ENCODE measurements at regions not wholly inside any gene's neighbourhood (a gene's known extent, or its start where the extent isn't known, plus 50 kb on each side); places are given as distances from the start of the nearest gene placed in this dataset.

DNA sequence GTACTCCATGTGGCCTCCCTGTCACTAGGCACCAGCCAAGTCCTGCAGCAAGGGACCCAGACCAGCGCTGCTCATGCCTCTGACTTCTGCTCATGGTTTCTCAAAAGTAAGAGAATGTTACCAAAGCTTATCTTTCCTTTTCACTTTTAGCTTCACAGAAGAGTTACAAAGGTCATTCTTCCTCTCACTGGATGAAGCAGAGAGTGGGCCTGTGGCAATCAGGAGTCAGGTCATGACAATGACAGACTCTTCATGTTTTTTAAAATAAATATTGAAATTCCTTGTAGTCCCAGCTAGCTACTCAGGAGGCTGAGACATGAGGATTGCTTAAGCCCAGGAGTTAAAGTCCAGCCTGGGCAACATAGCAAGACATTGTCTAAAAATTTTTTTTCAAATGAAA is 126.1 kb downstream of the OSR1 start:
- no peak for DNase-seq

DNA sequence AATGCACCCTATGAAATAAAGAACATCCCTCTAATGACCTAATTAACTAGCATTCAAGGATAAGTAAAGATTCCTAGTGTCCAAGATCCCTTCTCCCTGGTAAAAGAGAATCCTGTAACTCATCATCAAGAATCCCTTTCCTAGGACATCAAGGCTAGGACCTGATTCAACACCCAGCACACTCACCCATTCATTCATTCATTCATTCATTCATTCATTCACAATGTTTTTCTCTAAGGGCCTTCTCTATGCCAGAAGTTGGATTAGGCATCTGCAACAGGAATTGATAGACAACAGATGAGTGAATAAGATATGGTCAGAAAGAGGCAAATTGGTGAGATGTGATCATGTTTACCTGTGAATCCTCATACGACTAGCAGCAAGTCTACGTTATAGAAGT is 126.8 kb downstream of the OSR1 start:
- DNase-seq: no peak

DNA sequence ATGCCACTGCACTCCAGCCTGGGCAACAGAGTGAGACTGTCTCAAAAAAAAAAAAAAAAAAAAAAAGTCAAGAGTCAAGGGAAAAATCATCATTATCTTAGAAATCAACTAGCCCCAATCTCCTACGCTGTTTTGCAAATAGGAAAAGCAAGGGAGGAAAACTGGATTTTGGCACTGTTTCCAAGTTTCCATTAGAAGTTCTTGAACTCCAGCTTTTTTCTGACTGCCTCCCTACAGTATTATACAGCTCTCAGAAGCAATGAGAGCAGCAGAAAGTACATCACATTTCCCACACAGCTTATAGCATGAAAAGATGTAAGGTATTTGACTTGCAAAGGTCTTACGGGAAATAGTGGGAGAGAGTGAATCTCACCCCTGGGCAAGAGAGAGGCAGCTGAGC is 127.8 kb downstream of the OSR1 start:
- no peak for DNase-seq

DNA sequence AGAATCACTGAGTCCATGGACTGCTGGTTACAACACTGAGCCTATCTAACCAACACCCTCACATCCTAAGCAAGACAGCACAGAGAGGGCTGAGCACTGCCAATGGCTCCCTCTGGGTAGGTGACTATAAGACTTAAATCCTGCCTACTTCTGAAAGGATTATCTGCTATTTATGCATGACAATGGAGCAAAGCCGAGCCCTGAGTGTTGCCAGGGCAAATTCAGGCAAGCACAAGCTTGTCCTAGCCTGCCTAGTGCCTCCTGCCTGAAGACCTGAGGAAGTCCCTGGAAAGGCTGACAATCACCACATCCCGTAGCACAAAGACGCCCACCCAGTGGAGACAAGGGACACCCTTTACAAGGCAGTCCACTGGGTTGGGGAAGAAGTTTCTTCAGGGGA is 129.7 kb downstream of the OSR1 start:
- DNase-seq: no peak

DNA sequence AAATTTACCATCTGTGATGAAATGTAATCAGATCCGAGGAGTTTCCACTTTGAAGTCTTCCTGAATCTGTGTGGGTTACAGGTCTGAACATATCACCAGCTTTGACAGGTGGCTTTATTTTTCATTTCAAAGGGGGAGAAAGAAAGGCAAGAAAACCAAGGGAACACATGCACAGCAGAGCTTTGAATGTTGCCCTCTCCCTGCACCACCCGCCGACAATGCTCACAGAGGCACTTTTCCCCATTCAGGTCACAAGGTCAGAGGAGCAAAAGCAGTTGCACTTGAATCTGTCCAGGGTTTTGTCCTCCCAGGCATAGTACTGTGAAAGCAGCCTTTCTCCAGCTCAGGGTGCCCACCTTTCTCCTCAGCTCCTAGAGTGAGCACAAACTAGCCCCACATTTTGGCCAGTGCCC is 130.2 kb downstream of the OSR1 start:
- DNase-seq: no peak

DNA sequence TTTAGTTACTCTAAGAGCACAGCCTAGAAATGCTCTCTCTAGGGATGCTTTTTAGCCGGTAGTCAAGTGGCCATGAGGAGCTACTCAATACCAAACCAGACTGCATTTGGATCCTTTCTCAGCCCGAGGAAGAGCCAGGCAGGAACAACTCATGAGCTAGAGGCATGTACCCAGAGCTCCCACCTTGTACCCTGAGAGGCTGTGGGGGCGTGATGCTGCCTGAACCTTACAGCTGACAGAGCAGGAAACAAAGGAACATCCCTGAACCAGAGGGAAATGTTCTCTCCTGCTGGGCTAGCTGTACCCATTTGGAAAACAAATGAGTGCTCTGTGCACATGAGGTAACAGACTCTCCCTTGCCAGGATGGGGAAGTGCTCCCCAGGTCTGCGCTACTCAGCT is 131.6 kb downstream of the OSR1 start:
- DNase-seq: no peak

DNA sequence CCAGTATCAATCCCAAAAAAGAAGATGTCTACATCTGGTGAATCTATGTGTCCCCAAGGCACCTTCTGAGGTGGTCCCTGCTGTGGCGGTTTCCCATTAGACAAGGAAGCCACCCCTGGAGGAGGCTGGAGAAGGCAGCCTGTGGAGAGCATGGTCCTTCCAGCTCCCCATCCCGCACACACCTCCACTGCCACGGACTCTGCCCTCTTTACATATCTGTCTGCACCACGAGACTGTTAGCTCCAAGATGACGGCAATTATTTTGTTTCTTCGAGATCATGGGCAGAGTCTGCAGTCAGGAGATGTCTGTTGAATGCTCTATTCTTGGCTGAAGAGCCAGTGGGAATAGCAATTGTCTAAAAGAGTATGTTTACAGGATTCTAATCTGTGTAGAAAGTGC is 132.0 kb downstream of the OSR1 start:
- no peak for DNase-seq

DNA sequence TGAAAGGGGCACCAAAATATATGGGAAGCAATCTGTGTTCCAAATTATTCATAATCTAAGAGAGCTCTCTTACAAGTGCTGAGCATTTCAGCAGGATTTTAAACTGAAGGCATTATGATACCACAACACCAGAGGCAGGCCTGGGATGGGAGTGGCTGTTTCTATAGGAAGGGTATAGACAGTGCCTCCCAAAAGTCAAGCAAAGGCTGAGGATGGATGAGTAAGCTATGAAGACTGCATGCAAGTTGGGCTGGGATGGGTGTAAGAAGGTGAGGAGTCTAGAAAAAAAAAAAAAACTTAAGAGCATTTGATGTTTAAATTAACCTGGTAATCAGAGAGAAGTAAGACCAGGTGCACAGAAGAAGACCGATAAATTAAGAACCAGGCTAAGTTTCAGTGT is 132.5 kb downstream of the OSR1 start:
- DNase-seq: no peak

DNA sequence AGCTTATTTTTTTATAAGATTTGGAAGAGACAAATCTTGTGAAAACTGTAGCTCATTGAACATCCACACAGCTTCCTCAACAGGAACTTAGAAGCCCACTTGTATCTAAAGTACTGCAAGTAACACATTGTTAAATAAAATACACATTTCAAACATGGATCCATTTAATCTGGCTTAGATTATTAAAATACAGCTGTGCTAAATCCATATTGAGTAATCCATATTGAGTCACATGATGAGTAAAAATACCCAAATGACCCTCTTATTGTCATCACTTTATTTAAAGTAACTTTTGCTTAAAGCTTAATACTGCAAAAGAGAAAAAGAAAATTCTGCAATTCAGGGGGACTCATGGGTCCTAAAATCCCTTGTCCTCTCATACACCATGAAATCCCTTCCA is 133.3 kb downstream of the OSR1 start:
- DNase-seq: no peak

DNA sequence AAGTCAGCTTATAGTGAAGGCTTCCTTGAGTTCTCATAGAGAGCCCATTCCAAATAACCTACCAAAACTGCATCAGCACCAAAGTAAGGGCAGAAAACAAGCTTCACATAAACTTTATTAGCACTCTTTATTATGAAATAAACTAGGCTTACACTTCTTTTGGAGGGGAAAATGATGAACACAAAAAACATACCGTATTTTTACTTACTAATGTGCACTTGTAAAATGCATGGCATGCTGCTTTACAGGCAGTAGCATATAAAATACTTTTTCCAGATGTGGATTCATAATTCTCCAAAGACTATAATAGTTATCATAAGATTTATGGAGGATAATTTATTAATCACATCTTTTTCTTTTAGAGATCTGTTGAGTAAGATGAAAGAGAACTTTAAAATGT is 133.9 kb downstream of the OSR1 start:
- no peak for DNase-seq

DNA sequence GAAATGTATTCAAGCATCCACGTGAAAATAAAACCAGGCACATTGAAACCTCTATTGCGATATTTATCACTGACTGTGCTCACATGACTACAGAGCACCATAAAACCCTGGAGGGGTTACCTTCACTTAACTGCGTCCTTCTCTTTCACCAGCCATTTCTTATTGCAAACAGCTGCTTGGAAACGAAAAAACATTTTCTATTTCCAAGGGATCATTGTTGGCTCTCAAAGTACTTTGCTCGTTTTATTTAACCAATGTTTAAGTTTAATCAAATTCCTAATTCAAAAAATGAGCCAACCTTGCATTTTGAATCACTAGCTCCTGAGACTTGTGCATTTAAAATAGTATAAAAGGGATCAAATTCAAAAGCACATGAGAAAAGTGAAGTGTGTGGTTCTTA is 134.4 kb downstream of the OSR1 start:
- no peak for DNase-seq

DNA sequence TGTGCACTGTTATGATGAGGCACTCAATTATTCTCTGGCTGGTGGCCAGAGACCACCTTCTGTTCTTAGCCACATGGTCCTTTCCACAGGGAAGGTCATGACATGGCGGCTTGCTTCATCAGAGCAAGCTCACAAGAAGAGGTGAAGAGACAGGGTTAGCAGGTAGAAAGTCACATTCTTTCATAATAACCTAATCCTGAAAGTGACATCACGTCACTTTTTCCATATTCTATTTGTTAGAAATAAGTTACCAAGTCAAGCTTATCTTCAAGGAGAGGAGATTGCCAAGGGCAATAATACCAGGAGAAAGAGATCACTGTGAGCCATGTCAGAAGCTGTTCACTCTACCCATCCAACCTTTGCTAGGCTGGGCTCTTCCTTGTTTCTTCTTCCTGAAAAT is 139.4 kb downstream of the OSR1 start:
- DNase-seq: no peak

DNA sequence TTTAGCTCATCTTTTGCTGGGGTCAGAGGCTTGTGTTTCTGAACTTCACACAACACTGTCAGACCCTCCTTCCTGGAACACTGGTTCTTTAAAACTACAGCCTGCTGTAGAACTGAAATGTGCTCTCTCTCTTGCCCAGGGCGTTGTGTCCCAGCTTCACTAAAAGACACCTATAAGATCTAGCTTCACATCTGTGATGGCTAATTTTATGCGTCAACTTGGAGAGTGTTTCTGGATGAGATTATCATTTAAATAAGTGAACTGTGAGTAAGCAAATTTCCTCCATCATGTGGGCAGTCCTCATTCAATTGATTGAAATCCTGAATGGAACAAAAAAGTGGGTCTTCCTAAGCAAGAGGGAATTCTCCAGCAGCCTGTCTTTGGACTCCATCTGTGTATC is 140.3 kb downstream of the OSR1 start:
- DNase-seq: no peak

DNA sequence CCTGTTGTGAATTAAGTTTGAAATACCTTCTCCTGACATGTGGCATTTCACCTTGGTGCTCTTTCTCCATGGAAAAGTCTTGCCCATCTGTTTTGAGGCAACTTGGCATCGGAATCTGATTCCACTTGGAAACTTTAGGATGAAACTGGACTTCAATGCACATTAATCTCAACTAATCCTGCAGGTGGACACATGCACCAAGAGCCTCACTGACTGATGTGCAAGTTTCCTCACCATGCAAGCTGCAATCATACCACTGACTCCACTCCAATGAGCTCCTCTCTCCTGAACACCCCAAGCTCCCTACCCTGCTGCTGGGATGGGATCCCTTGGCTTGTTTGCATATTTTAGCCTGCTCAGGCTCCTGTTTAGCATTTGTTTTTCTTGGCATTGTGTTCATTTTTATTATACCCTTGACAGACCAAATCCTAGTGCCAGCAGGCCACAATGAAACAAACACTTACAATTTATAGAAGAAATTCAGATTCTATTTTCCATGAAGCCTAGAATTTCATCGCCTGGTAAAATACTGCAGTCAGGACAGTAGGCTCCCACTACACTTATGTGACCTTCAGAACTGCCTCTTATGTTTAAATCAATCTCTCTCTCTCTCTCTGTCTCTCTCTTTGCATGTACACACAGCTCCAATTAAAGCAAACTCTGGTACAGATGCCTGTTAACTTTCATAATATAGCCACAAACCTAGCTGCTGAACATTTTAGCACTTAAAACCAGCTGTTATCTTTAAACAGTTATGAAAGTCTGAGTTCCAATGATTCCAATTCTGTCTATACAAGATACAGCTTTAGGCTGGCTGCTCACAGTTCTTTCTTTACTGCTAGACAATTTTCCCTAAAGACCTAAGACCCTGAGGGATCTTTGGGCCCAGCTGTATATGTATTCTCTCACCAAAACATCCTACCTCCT is 141.5 kb downstream of the OSR1 start:
- peak; percentile 36 for DNase-seq

DNA sequence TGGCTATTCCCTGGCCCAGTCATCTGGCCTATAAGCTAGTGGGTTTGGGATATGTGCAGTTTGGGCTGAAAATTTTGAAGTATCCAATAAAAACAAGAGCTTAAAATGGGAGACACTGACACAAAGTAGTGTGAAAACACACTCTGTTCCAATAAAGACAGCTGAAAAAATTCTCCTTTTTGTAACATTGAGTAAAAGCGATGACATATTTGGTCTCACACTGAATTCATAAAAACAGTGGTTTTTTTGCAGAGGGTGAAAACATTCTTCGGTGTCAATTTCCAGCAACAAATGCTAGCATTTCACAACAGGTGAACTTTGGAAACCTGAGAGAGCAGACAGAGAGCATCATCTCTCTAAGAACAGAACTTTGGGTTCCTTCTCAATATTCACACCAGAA is 142.2 kb downstream of the OSR1 start:
- no peak for DNase-seq

DNA sequence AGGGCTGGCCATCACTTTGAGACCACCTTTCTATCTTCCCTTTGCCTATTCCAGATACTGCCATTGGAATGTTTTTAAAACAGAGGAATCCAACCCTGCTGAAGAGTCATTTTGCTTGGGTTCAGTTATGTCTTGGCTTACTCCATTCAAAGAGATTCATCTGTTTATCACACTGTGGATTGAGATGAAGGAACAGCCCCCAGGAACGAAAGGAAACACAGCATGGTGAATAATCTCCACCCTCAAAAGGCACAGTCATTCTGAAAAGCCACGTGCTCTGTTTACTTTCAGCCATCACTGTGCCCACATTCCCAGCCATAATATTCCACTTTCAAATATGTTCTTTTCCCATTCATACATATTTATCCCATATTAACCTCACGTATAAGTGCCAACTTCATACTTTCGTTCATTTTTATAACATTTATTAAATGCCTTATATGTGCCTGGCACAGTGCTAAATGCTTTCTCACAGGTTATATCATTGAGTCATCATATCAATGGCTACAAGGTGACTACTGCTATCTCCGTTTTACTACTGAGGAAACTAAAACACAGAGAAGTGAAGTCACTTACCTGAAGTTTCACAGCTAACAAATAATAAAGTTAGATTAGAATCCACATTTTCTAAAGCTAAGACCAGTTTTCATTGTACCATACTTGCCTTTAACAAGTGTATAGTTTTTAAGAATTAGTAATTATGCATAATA is 143.6 kb downstream of the OSR1 start:
- DNase-seq: peak; percentile 11

DNA sequence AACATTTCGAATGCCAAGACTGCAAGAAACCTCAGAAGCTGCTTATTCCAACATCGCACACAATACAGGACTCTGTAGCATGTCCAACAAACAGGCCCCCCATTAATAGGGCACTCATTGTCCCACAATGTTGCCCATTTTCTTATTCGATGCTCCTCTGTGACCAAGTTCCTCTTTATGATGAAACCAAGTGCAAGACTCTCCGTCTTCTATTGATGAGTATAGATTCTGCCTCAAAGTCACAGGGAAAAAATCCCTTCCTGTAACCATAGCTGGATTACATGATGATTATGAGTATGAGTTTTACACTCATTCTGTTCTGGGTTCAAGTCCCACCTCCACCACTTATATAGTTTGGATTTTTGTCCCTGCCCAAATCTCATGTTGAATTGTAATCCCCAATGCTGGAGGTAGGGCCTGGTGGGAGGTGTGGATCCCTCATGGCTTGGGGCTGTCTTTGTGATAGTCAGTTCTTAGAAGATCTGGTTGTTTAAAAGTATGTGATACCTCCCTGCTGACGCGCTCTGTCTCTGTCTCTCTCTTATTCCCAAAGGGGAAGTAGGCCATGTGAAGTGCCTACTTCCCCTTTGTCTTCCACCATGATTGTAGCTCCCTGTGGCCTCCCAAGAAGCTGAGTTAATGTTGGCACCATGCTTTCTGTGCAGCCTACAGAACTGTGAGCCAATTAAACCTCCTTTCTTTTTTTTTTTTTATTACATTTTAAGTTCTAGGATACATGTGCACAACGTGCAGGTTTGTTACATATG is 148.7 kb downstream of the OSR1 start:
- DNase-seq: no peak

DNA sequence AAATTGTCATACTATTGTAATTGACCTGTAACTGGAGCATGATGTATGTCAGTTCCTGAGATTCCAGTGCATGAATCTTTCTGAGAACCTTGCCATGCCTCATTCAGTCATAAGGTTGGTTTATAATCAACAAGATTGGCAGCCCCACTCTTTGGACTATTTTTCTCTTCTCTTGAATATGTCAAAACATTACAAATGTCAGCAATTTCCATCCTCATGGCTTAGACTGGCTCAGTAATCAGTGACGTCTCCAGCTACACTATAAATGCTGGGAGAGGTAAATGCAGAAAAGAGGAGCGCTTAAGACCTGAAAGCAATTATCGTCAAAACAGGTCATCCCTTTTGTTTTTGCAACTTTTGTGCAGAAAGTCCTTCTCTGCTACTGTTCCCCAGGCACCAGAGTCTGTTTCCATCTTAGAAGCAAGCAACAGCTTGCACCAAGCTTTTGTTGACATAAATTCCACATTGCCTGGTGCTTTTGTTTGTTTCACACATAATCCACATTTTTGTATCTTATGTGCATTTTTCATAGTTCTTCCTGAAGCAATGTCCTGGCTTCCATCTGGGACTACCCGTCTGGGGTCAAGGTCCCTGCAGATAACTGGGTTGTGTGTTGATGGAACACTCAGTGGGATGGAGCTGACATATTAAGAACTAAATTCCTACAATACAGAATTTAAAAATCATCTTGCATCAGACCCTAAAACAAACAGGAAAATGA is 149.8 kb downstream of the OSR1 start:
- no peak for DNase-seq

DNA sequence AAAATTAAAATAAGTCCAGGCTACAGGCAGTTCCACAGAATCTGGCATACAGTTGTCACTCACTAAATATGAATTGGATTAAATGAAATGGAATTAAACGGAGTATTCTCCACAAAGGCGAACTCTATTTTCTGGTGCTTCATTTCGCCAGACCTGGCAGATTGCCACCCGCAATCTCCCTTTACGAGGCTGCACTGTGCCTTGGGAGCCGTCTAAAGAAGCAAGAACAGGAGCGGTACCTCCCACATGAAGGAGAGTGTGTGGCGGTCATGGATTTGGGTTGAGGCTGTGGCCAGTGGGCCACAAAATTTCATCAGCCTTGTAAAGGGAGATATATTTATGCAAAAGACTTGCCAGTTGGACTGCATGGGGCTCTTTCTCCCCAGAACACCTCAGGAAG is 151.0 kb downstream of the OSR1 start:
- DNase-seq: no peak

DNA sequence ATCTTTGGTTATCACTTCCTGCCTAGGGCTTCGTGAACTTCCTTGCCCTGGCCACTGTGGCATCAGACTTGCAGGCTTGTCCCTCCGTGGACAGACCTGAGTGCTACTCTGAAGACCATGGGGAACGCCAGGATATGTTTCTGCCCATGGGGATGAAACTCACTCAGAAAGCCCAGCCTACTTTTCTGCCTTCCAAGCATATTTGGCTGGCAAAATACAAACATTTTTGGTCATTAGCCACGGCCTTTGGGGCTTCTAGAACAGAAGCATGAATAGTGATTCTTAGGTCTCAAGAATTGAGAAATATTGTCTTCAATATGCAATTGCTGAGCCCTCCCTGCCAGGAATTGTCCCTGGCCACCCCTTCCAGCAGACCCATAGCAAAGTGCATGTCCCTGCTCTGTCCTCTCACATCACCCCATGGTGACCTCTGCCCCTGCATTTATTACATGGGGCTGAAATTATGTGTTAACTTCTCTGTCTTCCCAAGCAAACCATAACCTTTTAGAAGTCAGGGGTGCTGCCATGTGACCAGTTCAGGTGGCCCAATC is 152.4 kb downstream of the OSR1 start:
- no peak for DNase-seq

DNA sequence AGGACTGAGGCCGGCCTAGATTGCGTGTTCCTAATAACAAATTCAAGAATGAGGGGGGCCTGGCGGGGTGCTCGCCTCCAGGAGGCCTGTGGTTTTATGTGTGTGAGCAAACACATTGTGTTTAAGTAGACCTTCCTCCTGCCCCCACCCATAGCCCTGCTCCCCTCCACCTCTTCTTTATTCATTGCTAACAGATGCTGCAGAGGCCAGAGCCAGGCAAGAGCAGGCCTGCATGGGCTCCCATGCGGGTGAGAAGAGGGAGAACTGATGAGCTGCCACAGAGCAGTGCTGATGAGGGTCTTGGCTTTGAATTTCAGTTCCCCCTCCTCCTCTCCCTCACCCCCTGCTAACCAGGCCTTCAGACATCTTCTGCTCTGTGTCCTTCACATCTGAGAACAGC is 154.6 kb downstream of the OSR1 start:
- peak; percentile 58 for DNase-seq

DNA sequence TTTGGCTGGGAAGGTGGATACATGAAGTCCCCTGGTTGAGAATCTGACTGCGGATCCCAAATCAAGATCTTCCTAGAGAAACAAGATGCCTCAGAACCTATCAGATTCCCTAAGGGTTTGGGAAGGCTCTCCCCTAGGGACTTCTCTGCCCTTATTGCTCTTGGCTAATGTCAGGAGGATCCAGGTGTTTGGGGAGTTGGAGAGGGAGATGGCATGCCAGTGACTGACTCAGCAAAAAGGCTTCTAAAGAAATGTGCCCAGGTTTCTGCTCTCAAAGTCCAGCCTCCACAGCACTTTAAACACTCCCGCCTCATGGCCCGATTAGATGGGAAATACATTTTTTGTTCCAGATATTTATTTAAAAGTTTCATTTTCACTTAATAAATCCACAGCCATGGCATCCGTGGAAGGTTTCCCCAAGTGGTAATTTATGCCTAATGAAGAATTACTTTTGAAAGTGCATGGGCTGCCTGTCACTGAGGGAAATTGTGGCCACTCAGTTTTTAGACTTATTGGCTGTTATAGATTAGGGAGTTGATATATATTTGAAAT is 156.4 kb downstream of the OSR1 start:
- no peak for DNase-seq

Data from fibroblast of skin of scalp (primary cell).